ENCODE measurements at regions not wholly inside any gene's neighbourhood (a gene's known extent, or its start where the extent isn't known, plus 50 kb on each side); places are given as distances from the start of the nearest gene placed in this dataset.

- no peak for TF ChIP-seq NCOA1 (CRISPR knock-in tag; IDR thresholded peaks at IDR 0.05)
- no peak for TF ChIP-seq ATAD3A (CRISPR knock-in tag; IDR thresholded peaks at IDR 0.05)
- TF ChIP-seq E2F2 (CRISPR knock-in tag; IDR thresholded peaks at IDR 0.05; ENCODE audit: borderline replicate concordance): no peak
- TF ChIP-seq SATB2 (CRISPR knock-in tag; IDR thresholded peaks at IDR 0.05): no peak
- 0 out of 2 replicates have a peak, but pooled peaks have one; percentile 16 for TF ChIP-seq HINFP (CRISPR knock-in tag; IDR thresholded peaks at IDR 0.05; ENCODE audit: low read depth)
- 0 out of 2 replicates have a peak, but pooled peaks have one; percentile 15 for TF ChIP-seq DPF2 (CRISPR knock-in tag; IDR thresholded peaks at IDR 0.05; ENCODE audit: borderline replicate concordance, low read depth)
- no peak for TF ChIP-seq ZMAT5 (CRISPR knock-in tag; IDR thresholded peaks at IDR 0.05; ENCODE audit: borderline replicate concordance, low read depth)
- TF ChIP-seq SP1 (IDR thresholded peaks at IDR 0.05): no peak
- TF ChIP-seq SP1 (CRISPR knock-in tag; IDR thresholded peaks at IDR 0.05): no peak; the same call in 1 of the 2 replicates
- TF ChIP-seq XRCC5 (optimal IDR thresholded peaks at IDR 0.05; ENCODE audit: low read length): no peak
- no peak; the same call in 1 of the 2 replicates for TF ChIP-seq ZKSCAN8 (CRISPR knock-in tag; IDR thresholded peaks at IDR 0.05; ENCODE audit: borderline replicate concordance)
- no peak for TF ChIP-seq ZNF276 (CRISPR knock-in tag; IDR thresholded peaks at IDR 0.05; ENCODE audit: low read depth)
- no peak for TF ChIP-seq ZNF550 (CRISPR knock-in tag; IDR thresholded peaks at IDR 0.05; ENCODE audit: borderline replicate concordance)
- no peak for TF ChIP-seq ZNF24 (IDR thresholded peaks at IDR 0.05)
- TF ChIP-seq ZBTB43 (CRISPR knock-in tag; conservative IDR thresholded peaks at IDR 0.05): no peak
- TF ChIP-seq NFYC (CRISPR knock-in tag; IDR thresholded peaks at IDR 0.05): no peak
- TF ChIP-seq ZNF790 (CRISPR knock-in tag; IDR thresholded peaks at IDR 0.05; ENCODE audit: borderline replicate concordance): peak; percentile 83; the same call in 1 of the 2 replicates
- TF ChIP-seq HNRNPLL (IDR thresholded peaks at IDR 0.05; ENCODE audit: low read depth, low read length, poor library complexity, severe bottlenecking): no peak
- TF ChIP-seq ZNF558 (CRISPR knock-in tag; IDR thresholded peaks at IDR 0.05; ENCODE audit: borderline replicate concordance): no peak
- TF ChIP-seq GZF1 (CRISPR knock-in tag; IDR thresholded peaks at IDR 0.05): no peak
- TF ChIP-seq LCORL (IDR thresholded peaks at IDR 0.05): 0 out of 2 replicates have a peak, but pooled peaks have one; percentile 34
- TF ChIP-seq LCORL (CRISPR knock-in tag; IDR thresholded peaks at IDR 0.05): peak; percentile 39; the same call in 1 of the 2 replicates
- TF ChIP-seq KDM5B (CRISPR knock-in tag; IDR thresholded peaks at IDR 0.05; ENCODE audit: borderline replicate concordance): no peak
- no peak for TF ChIP-seq RNF2 (conservative IDR thresholded peaks at IDR 0.05; ENCODE audit: low read depth)
- no peak for TF ChIP-seq SCMH1 (CRISPR knock-in tag; IDR thresholded peaks at IDR 0.05; ENCODE audit: borderline replicate concordance)
Measured at GRCh38 chr7:156515911-156516790, 124.4 kb upstream of the RNF32 start (continued).

Measured in HepG2 (cell line).